HCT116 (cell line): ENCODE measurements at regions not wholly inside any gene's neighbourhood (a gene's known extent, or its start where the extent isn't known, plus 50 kb on each side); places are given as distances from the start of the nearest gene placed in this dataset.

Experiments used
- ATAC-seq: fragments of 200-7000 bp; cut with Tn5 transposase; 2 replicates; pipeline ENCODE4 v1.9.1; 2020; ENCODE audit warnings: mild to moderate bottlenecking, moderate library complexity
- BruUV-seq: library from RNA; stranded (reverse); fragments of 400-500 nt; replicated peaks from 2 replicates; lab custom pipeline; 2021; lab: Mats Ljungman, UMichigan
- CTCF ChIA-PET: fragments of 300-600 bp; sonication (Branson Sonifier 250); formaldehyde crosslinking; loops from one replicate; lab custom pipeline; 2021; ENCODE audit warnings: antibody characterized with exemption; lab: Charles Lee
- POLR2A ChIA-PET: fragments of 300-600, 350-600 bp; sonication (Branson Sonifier 250); formaldehyde crosslinking; loops from one replicate; lab custom pipeline; 2021; ENCODE audit warnings: antibody characterized with exemption; lab: Charles Lee
- RAD21 ChIA-PET, 2 experiments: fragments of 300-600 bp; sonication (Branson Sonifier 250); formaldehyde crosslinking; loops; one replicate each; lab custom pipeline; 2023; ENCODE audit warnings: low total read pairs in 2 of 2; ENCODE audit not compliant: uncharacterized antibody in 2 of 2, unreplicated experiment in 2 of 2, low non-redundant PET in 1 of 2; lab: Charles Lee
- DNase-seq: peaks from one replicate; pipeline ENCODE4 v3.0.0-alpha.2; 2010; ENCODE audit warnings: low read depth, low spot score
- H2AFZ ChIP-seq: fragments of 200-600 bp; shearing (Covaris generic), sonication (generic); 2 replicates; pipeline ENCODE4 v1.6.1; 2017; ENCODE audit warnings: low read depth, mixed run types, mixed read lengths, antibody characterized with exemption, low read length; ENCODE audit not compliant: poor library complexity, severe bottlenecking
- H3K27ac ChIP-seq: 2 replicates; pipeline ENCODE4 v1.5.1; 2012; ENCODE audit warnings: low read depth, low read length
- H3K27me3 ChIP-seq: fragments of 200-600 bp; sonication (generic); 2 replicates; pipeline ENCODE4 v1.6.1; 2016; ENCODE audit warnings: mixed run types, low read length, mixed read lengths; ENCODE audit not compliant: insufficient read depth
- H3K36me3 ChIP-seq, 2 experiments: fragments of 200-500 bp in 1 of 2; fragments of 200-600 bp in 1 of 2; sonication (Bioruptor generic) in 1 of 2; sonication (generic) in 1 of 2; 2 replicates each; pipeline versions ENCODE4 v1.5.1 to v1.6.1; 2014 to 2016; ENCODE audit warnings: low read length in 2 of 2, inconsistent platforms in 1 of 2, mixed read lengths in 1 of 2, mixed run types in 1 of 2; ENCODE audit not compliant: insufficient read depth in 2 of 2, control insufficient read depth in 1 of 2
- H3K4me1 ChIP-seq, 2 experiments: fragments of 200-600 bp in 1 of 2; sonication (generic) in 1 of 2; 2 replicates each; pipeline versions ENCODE4 v1.5.1 to v1.6.1; 2012 to 2017; ENCODE audit warnings: low read length in 2 of 2, inconsistent platforms in 1 of 2, mild to moderate bottlenecking in 1 of 2, mixed read lengths in 1 of 2, mixed run types in 1 of 2, moderate library complexity in 1 of 2; ENCODE audit not compliant: insufficient read depth in 2 of 2, control insufficient read depth in 1 of 2
- H3K4me2 ChIP-seq: fragments of 200-600 bp; sonication (generic); 2 replicates; pipeline ENCODE4 v1.6.1; 2017; ENCODE audit warnings: mixed run types, low read length, mixed read lengths
- H3K4me3 ChIP-seq, 2 experiments: fragments of 200-600 bp in 1 of 2; sonication (generic) in 1 of 2; replicated peaks in 1 of 2; 2 replicates each; pipeline ENCODE4 v1.5.1; 2011 to 2016; ENCODE audit warnings: low read length in 2 of 2, control low read depth in 1 of 2, low read depth in 1 of 2, mild to moderate bottlenecking in 1 of 2, mixed read lengths in 1 of 2, mixed run types in 1 of 2
- H3K79me2 ChIP-seq: fragments of 200-600 bp; sonication (generic); 2 replicates; pipeline ENCODE4 v1.6.1; 2017; ENCODE audit warnings: mild to moderate bottlenecking, mixed run types, low read length, moderate library complexity, mixed read lengths; ENCODE audit not compliant: insufficient read depth
- H3K9ac ChIP-seq: fragments of 200-600 bp; sonication (generic); 2 replicates; pipeline ENCODE4 v1.6.1; 2016; ENCODE audit warnings: low read length, mixed read lengths
- H3K9me2 ChIP-seq: fragments of 200-600 bp; sonication (generic), shearing (Covaris generic); 2 replicates; pipeline ENCODE4 v1.6.1; 2017; ENCODE audit warnings: mixed run types, mild to moderate bottlenecking, moderate library complexity; ENCODE audit not compliant: insufficient read depth
- H3K9me3 ChIP-seq, 2 experiments: fragments of 200-500 bp in 1 of 2; fragments of 200-600 bp in 1 of 2; sonication (Bioruptor generic) in 1 of 2; sonication (generic) in 1 of 2; 2 replicates each; pipeline ENCODE4 v1.6.1; 2014 to 2017; ENCODE audit warnings: low read length in 2 of 2, mixed read lengths in 2 of 2, inconsistent platforms in 1 of 2, low read depth in 1 of 2, mild to moderate bottlenecking in 1 of 2, mixed run types in 1 of 2, moderate library complexity in 1 of 2; ENCODE audit not compliant: control insufficient read depth in 1 of 2, insufficient read depth in 1 of 2
- H4K20me1 ChIP-seq: fragments of 200-600 bp; sonication (generic), shearing (Covaris generic); 2 replicates; pipeline ENCODE4 v1.6.1; 2017; ENCODE audit warnings: mixed run types, mild to moderate bottlenecking, moderate library complexity; ENCODE audit not compliant: insufficient read depth
- EGR1 ChIP-seq: IDR thresholded peaks from 2 replicates; pipeline ENCODE4 v1.6.1; 2012; ENCODE audit warnings: low read depth
- EZH2 ChIP-seq: fragments of 200-600 bp; sonication (generic); IDR thresholded peaks from 2 replicates; pipeline ENCODE4 v1.6.1; 2017; ENCODE audit warnings: antibody characterized with exemption, mixed run types
- FOSL1 ChIP-seq: IDR thresholded peaks from 2 replicates; pipeline ENCODE4 v1.6.1; 2012; ENCODE audit warnings: low read depth
- JUND ChIP-seq: IDR thresholded peaks from 2 replicates; pipeline ENCODE4 v1.6.1; 2012
- POLR2A ChIP-seq: IDR thresholded peaks from 2 replicates; pipeline ENCODE4 v1.7.0; 2011; ENCODE audit warnings: borderline replicate concordance; ENCODE audit not compliant: insufficient read depth, insufficient read length; ENCODE audit errors: extremely low read depth
- POLR2AphosphoS5 ChIP-seq: IDR thresholded peaks from 2 replicates; pipeline ENCODE4 v1.6.1; 2011; ENCODE audit warnings: mild to moderate bottlenecking, low read depth, low read length, moderate library complexity
- RAD21 ChIP-seq: IDR thresholded peaks from 2 replicates; pipeline ENCODE4 v1.6.1; 2012; ENCODE audit warnings: low read depth, mild to moderate bottlenecking
- intact Hi-C: fragments of 100-400 bp; cut with micrococcal nuclease; formaldehyde crosslinking; loops from 2 replicates; pipeline ENCODE4 v1.10.0; 2022
- TF ChIP-seq, protein P1 (sequence below): IDR thresholded peaks from 2 replicates; pipeline ENCODE4 v1.6.1; 2012; ENCODE audit warnings: low read depth

DNA sequence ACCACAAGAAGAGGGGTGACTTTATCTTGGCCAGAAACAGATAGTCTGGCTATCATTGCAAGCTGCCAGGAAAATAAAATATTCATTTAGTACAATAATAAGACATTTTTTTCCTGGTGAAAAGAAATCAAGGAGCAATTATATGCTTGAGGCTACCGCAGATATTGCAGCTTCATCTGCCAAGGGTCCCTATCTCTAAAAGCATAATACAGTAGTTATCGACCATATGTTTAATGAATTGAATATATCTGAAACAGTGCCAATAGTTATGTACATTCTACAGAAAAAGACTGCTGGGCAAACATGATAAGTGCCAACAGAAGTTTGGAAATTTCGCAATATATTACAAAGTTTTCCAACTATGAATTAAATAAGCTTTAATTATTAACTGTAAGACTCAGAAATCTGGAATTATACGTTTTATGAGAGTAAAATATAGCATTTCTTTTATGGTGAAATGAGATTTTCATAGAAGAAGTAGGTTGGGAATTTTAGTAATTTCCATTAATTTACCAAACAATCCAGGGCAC is 561.1 kb upstream of the ZP4 start:
- CTCF ChIA-PET, result no interaction called here
- BruUV-seq, result no TSS peak

More for the DNA sequence above, 561.1 kb upstream of the ZP4 start:
- RAD21 ChIA-PET, result no interaction called here
- Histone ChIP-seq H3K36me3 (no peaks in the 10 kb centered on the region), H3K9ac (no peak overlapping the region), H3K27me3 (no peaks in the 10 kb centered on the region), H3K27ac (no peak overlapping the region), H3K4me1 (no peaks in the 10 kb centered on the region), H3K9me2 (no peaks in the 10 kb centered on the region), H3K9me3 (peaks cover 10 to 11% of the 10 kb centered on the region in 2 experiments; a peak in 3 of 4 replicates), H2AFZ (no peak overlapping the region), H3K4me3 (no peak overlapping the region), H4K20me1 (no peaks in the 10 kb centered on the region), H3K79me2 (no peaks in the 10 kb centered on the region), H3K4me2 (no peak overlapping the region)
- ATAC-seq (no peak), DNase-seq (no peak)
- POLR2A ChIA-PET, result no interaction called here
- TF ChIP-seq RAD21 (no peak), EGR1 (no peak), POLR2AphosphoS5 (no peak), EZH2 (no peak), JUND (no peak), FOSL1 (no peak), POLR2A (no peak)
- TF ChIP-seq, protein P1, sequence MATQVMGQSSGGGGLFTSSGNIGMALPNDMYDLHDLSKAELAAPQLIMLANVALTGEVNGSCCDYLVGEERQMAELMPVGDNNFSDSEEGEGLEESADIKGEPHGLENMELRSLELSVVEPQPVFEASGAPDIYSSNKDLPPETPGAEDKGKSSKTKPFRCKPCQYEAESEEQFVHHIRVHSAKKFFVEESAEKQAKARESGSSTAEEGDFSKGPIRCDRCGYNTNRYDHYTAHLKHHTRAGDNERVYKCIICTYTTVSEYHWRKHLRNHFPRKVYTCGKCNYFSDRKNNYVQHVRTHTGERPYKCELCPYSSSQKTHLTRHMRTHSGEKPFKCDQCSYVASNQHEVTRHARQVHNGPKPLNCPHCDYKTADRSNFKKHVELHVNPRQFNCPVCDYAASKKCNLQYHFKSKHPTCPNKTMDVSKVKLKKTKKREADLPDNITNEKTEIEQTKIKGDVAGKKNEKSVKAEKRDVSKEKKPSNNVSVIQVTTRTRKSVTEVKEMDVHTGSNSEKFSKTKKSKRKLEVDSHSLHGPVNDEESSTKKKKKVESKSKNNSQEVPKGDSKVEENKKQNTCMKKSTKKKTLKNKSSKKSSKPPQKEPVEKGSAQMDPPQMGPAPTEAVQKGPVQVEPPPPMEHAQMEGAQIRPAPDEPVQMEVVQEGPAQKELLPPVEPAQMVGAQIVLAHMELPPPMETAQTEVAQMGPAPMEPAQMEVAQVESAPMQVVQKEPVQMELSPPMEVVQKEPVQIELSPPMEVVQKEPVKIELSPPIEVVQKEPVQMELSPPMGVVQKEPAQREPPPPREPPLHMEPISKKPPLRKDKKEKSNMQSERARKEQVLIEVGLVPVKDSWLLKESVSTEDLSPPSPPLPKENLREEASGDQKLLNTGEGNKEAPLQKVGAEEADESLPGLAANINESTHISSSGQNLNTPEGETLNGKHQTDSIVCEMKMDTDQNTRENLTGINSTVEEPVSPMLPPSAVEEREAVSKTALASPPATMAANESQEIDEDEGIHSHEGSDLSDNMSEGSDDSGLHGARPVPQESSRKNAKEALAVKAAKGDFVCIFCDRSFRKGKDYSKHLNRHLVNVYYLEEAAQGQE, result no peak
- intact Hi-C loops, result no loop called here
